Stimulated activated CD8-positive, alpha-beta memory T cell treated with anti-CD3 and anti-CD28 coated beads, Interleukin-15, amount 100 ng/mL, for 48 hours (primary cell): ENCODE measurements at regions not wholly inside any gene's neighbourhood (a gene's known extent, or its start where the extent isn't known, plus 50 kb on each side); places are given as distances from the start of the nearest gene placed in this dataset.

Source experiments
- DNase-seq, 2 donors: peaks; one replicate each; pipeline ENCODE4 v3.0.0-alpha.2; 2020; ENCODE audit warnings: low read depth in 2 of 2

- DNase-seq, result no peak
Measured at GRCh38 chr13:76094645-76095044, 458.5 kb downstream of the LMO7 start.

DNA sequence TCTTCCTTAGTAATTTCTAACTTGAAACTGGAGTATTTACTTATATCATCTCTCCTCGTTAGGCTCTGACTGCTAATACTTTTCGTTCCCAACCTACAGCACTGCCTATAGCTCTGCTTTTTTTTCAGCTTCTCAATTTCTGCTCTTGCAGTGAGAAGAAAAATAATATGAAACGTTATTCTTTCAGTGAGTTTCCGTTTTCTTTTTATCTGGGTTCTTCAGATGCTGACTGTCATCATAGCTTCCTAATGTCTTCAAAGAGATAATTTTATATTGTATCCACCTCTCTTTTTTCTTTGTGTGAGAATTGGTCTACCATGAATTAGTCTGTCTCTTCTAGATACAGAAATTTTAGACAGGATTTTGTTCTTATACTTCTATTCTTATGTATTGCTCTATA, 454.9 kb downstream of the LMO7 start:
- DNase-seq, result no peak

GRCh38 chr13:76086729-76087128, 450.6 kb downstream of the LMO7 start:
- no peak for DNase-seq

DNA sequence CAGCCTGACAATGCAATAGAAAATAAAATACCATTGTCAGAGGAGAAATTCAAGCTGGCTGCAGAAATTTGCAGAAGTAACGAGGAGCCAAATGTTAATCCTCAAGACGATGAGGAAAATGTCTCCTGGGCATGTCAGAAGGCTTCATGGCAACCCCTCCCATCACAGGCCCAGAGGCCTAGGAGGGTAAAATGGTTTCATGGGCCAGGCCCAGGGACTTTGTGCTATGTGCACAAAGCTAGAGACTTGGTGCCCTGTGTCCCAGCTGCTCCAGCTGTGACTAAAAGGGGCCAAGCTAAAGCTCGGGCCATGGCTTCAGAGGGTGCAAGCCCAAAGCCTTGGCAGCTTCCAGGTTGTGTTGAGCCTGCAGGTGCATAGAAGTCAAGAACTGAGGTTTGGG, 431.7 kb downstream of the LMO7 start:
- DNase-seq, result no peak

GRCh38 chr13:76053181-76053580, 417.1 kb downstream of the LMO7 start:
- DNase-seq, result no peak

DNA sequence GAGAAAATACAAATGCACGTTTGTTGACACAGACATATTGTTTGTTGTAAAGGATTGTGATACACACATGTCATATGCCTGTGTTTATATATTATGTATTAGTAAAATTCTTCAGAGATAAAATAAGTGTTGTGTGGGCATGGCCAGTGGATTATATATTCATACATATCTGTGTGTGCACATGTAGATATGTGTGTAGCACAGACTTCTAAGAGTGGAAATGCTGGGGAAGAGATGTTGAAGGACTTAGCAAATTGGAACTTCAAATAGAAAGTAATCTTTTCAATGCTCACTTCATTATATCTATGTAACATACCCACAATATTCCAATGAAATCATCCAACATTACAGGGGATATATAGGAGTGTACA, 413.2 kb downstream of the LMO7 start:
- no peak for DNase-seq

DNA sequence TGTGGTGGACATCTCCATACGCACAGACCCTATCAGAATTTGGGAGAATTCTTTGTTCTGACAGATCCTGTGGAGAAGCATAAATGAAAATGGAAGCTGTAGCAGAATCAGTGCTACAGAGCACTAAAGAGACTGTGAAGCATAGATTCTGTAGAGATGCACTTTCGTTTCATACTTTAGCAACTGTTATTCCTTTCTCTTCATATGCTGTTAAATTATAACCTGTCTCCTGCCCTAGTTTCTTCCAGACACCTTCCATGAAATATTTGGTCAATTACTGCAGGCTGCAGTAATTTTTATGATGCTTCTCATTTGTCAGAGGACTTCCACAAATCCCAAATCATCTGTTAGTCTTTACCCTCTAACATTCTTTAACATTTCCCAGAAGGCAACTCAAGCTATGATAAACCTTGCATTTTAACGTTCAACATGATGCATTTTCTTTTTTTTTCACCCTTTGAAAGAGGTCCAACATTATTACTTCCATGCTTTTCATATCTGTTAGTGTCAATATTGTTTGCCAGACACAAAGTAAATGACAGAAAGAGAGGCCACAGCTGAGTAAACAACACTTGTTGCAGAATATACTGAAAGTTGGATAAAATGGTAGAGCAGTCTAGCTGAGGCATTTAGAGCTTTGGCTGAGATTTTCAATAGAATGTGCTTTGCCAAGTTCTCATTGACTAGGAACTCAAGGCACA, 412.7 kb downstream of the LMO7 start:
- DNase-seq, result no peak

DNA sequence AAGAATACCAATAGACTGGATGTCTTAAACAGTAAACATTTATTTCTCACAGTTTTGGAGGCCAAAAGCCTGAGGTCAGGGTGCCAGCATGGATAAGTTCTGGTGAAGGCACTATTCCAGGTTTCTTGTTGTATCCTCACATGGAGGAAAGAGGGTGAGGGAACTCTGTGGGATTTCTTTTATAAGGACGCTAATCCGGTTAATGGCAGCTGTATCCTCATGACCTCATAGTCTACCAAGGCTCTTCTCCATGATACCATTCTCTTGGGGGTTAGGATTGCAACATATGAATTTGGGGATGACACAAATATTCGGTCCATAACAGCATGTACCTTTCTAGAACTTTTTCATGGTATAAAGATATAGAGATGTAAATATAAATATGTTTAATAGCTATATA, 412.0 kb downstream of the LMO7 start:
- DNase-seq, result no peak

DNA sequence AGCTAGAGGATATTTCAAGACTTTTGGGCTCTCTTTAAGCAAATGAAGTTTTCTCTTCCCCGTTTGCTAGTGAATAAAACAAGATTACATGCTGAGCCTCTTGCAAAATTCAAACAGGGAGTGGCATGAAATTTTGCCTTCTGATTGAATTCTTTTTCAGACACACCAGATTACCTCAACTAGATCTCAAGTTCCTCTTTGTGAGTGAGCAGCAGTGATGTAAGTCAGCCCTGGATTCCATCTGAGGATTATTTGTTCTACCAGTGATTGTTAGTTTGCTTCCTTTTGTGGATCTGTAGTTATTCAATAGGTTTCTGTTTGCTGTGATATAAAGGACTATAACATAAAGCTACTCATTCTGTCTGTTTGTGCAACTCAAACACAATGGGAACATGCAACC, 407.7 kb downstream of the LMO7 start:
- no peak for DNase-seq

DNA sequence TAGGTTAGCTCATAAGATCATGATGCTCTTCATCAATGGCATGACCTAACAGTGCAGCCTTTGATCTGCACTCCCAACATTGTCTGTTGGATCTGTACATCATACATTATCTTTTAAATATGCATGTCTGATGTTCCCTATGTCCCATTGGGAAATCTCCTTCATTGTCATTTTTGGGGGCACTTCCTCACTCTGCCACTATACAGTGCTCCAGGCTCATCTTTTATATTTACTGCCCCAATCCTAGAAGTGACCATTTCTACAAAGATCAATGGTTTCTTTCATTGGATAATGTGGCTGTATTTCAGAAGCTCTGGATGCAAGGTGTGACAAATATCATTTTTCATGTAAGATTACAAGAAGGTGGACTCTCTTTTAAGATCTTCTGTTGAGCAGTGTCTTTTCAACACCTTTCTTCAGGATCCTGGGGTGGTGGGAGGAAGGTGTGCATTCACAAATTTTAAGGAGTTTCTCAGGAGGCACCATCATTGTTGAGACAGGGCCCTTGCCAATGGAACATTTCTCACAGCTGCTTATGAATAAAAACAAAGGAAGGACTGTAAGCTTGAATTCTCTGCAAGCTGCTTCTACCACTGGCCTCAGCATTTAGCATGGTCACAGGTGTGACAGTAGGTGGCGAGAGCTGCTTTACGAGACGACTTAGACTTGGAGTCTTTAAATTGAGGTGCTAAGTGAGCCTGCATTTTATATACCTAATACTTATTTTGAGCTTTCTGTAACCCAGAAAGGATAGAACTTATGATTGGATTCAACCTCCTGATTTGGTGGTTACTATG, 403.0 kb downstream of the LMO7 start:
- DNase-seq, result no peak

DNA sequence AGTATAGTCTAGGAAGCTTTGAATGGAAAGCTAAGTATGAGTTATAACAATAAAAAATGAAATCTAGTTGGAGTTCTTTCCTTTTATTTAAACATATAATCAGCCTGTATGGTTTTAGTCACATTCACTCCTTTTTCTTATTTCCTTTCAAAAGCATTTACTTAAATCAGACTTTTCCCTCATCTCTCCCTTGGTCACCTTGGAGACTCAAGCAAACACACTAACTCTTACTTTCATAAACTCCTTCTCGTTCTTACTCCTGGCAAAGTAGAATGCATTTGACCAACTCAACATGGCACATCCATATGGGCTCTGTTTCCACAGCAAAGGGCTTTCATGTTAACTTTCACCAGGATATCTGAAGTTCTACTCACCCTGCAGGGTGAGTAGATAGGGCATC, 400.0 kb downstream of the LMO7 start:
- no peak for DNase-seq

GRCh38 chr13:76035711-76036110, 399.6 kb downstream of the LMO7 start:
- no peak for DNase-seq

DNA sequence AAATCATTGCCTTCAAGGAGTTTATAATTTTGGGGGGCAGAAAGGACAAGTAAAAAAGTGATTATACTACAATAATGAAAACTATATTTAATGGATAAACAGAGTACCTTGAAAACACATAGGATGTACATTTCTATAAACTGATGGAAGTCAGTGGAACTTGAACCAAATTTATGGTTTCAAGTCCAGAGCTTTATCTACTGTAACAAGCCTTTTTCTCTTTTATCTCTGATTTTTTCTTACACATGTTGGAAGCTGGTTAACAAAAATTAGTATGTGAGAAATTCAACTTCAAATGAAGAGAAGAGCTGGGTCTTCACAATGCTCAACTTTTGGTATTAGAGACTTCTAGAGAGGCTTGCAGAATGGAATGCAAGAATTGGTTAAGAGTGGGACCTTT, 393.6 kb downstream of the LMO7 start:
- no peak for DNase-seq

DNA sequence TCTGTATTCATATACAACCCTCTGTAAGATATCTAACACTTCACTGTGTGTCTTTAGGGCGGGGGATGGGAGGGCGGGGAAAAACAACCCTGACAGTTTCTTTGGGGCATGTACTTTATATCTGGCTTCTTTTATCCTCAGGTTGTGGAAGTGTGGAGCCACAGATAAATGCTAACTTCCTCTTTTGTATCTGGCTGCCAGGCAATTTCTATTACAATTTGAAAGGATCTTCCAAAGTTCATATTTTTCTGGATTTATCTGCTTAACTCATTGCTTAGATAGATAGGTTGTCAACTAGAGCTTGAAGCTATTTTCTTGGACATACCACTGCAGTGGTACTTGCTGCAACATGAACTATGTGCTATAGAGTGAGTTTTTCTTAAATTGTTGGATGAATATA, 393.0 kb downstream of the LMO7 start:
- DNase-seq, result no peak

DNA sequence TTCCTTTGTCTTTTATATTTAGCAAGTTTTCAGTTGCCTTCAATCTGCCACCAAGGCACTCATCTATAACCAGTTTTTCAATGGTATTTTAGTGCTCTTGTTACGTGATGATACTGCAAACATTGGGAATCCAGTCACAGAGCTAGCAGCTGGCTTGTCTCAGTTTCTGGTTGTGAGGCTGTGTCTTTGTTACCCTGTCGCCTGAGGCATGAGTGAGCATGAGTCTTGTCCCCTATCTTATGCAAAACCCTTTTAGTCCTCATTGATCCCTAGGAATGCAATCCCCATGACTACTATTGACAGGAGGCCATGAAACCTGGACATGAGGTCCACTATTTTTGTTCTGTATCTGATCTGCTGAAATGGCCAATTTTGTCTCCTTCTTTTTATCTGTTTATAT, 391.0 kb downstream of the LMO7 start:
- DNase-seq, result no peak

DNA sequence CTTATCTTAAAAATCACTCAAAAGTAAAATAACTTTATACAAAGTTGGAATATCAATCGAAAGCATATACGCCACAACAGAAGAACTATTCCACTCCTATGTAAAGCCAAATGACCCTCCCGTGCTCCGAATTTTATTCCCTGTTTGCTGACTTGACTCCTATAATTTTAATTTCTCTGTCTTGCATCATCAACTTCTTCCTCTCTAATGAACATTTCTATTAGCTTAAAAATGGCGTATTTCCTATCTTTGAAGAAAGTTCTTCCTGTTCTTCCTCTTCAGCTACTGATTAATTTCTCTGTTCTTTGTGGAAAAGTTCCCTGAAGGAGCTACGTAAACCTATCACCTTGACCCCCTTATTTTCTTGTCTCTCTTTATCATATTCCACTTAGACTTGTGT, 389.3 kb downstream of the LMO7 start:
- no peak for DNase-seq

DNA sequence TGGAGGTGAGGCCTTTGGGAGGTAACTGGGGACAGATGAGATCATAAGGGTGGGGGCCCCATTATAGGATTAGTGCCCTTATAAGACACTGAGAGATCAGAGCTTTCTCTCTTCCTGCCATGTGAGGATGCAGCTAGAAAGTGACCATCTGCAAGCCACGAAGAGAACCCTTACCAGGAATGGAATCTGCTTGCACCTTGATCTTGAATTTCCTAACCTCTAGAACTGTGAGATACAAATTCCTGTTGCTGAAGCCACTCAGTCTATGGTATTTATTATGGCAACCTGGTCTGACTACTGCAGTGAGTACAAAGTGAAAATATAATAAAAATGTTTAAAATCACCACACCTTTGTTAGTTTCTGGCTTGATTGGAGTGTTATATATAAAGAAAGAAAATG, 388.0 kb downstream of the LMO7 start:
- no peak for DNase-seq

DNA sequence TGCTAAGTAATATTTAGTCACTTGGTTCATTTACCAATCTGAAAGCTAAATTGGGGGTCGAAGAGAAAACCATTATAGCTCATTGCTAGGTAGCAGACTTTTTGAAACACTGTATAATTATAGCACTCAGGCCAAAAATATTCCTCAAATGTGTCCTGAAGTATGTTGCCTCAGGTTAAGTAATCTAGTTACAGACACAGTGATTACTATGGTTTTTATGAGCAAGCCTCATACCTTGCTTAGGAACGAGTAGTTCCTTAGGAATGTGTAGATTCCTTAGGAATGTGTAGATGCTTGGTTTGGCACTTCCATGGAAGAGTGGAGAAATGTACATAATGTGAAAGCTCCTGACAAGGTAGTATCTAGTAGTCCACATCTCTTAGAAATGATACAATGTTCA, 387.5 kb downstream of the LMO7 start:
- DNase-seq, result no peak

DNA sequence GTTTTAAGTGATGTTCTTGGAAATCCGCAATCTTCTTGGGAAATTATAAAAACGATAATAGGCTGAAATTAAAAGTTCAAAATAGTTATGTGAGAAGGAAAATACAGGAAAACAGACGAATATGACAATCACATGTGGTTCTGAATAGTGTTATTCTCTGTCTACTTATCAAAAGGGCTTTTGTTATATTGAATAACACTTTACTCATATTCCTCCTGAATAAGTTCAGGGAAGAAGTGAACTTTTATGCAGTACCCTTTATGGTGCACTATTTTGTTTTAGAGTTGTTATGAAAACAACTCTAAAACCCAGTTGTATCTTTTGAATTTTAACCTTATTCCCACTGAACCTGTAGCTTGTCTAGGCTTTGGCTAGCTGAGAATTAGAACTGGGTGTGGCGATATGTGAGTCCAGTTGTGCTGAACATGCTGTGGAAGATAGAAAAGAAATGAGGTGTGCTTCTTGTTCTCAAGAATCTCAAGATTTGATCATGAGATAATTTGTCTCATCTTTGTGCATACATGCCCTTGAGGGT, 384.4 kb downstream of the LMO7 start:
- no peak for DNase-seq

GRCh38 chr13:76019421-76020044, 383.4 kb downstream of the LMO7 start:
- DNase-seq, result no peak

DNA sequence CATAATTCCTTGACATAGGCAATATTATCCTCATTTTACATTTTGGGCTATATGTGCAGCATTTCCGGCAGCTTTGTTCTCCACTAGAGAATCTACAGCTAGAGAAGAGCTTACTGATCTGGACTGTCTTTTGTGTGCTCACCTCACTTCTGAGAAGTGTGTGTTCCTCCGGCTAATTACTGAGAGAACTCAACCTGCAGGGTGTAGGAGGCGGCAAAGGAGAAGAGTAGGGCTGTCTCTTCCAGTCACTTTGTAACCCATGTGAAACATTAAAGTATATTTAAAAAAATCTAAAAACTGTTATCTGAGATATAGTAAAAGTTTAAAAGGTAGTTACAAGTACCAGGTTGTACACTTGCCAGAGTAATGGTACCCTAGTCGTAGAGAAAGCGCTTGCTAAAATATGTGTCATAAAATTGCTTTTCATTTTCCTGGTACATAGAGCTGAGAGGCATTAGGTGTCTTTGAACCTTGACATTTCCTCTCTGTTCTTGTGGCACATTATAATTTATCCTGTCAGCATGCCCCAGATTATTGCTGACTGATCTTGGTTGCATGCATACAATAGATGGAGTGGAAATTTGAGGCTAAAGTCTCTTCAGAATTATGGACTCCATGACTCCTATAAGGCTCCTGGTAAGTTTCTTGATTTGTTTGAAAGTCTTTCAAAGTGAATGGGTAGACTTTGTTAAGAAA, 381.9 kb downstream of the LMO7 start:
- no peak for DNase-seq

GRCh38 chr13:76016799-76017400, 380.8 kb downstream of the LMO7 start:
- DNase-seq, result no peak
